Activated CD8-positive, alpha-beta memory T cell treated with anti-CD3 and anti-CD28 coated beads for 36 hours (primary cell): ENCODE measurements at regions not wholly inside any gene's neighbourhood (a gene's known extent, or its start where the extent isn't known, plus 50 kb on each side); places are given as distances from the start of the nearest gene placed in this dataset.
"Not testable (repeated sequence)": the region's sequence is repeated elsewhere in the genome, so short reads cannot be mapped to it uniquely, and the experiment has no call there.

Source experiments
- CTCF ChIA-PET: fragments of 350-600 bp; sonication (Branson Sonifier 250); formaldehyde crosslinking; loops from one replicate; lab custom pipeline; 2021; ENCODE audit warnings: antibody characterized with exemption; lab: Charles Lee
- POLR2A ChIA-PET: fragments of 350-600 bp; sonication (Branson Sonifier 250); formaldehyde crosslinking; loops from one replicate; lab custom pipeline; 2021; ENCODE audit warnings: antibody characterized with exemption; lab: Charles Lee

GRCh38 chrX:128846385-128846784, 676.9 kb downstream of the SMARCA1 start:
- CTCF ChIA-PET: no interaction called here
- POLR2A ChIA-PET: no interaction called here

DNA sequence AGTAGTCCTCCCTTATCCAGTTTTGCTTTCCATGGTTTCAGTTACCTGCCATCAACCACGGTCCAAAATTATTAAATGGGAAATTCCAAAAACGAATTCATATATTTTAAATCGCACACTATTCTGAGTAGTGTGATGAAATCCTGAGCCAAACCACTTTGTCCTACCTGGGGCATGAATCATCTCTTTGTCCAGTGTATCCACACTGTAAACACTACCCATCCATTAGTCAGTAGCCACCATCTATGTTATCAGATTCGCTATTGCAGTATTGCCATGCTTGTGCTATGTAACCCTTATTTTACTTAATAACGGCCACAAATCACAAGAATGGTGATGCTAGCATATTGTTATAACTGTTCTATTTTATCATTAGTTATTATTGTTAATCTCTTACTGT, 704.6 kb downstream of the SMARCA1 start:
- POLR2A ChIA-PET: no interaction called here
- CTCF ChIA-PET: no interaction called here

- CTCF ChIA-PET: no interaction called here
Measured at GRCh38 chrX:128816919-128817318, 706.4 kb downstream of the SMARCA1 start.

GRCh38 chrX:128807367-128807766, 715.9 kb downstream of the SMARCA1 start:
- ChIA-PET CTCF (no interaction called here), POLR2A (no interaction called here)

More at GRCh38 chrX:128816919-128817318, 706.4 kb downstream of the SMARCA1 start:
- POLR2A ChIA-PET: no interaction called here

GRCh38 chrX:128805236-128805635, 718.1 kb downstream of the SMARCA1 start:
- CTCF ChIA-PET: no interaction called here

GRCh38 chrX:128804828-128805227, 718.5 kb downstream of the SMARCA1 start:
- CTCF ChIA-PET: no interaction called here
- POLR2A ChIA-PET: no interaction called here

More at GRCh38 chrX:128805236-128805635, 718.1 kb downstream of the SMARCA1 start:
- POLR2A ChIA-PET: no interaction called here

- CTCF ChIA-PET: no interaction called here
Measured at GRCh38 chrX:128800138-128800537, 723.2 kb downstream of the SMARCA1 start.

DNA sequence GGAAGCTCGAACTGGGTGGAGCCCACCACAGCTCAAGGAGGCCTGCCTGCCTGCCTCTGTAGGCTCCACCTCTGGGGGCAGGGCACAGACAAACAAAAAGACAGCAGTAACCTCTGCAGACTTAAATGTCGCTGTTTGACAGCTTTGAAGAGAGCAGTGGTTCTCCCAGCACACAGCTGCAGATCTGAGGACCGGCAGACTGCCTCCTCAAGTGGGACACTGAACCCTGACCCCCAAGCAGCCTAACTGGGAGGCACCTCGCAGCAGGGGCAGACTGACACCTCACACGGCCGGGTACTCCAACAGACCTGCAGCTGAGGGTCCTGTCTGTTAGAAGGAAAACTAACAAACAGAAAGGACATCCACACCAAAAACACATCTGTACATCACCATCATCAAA, 730.9 kb upstream of the ACTRT1 start:
- CTCF ChIA-PET, POLR2A ChIA-PET: not testable (repeated sequence)

More at GRCh38 chrX:128800138-128800537, 723.2 kb downstream of the SMARCA1 start:
- POLR2A ChIA-PET: no interaction called here

DNA sequence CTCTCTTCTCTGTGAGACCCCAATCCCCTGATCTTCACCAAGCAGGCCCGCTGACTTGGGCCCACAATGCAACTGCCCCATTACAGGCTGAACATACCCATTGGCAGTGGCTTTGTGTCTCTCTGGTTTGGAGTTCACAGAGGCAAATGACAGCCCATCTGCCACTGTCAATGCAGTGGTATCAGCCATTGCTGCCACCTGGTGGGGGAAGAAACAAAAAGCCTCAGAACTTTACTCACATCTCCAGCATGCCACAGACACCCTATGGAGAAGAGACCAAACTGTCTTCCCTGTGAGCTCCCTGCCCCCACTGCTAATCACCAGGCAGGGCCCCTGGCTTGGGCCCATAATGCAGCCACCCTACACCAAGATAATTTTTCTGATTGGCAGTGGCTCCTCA, 729.3 kb upstream of the ACTRT1 start:
- ChIA-PET CTCF (no interaction called here), POLR2A (no interaction called here)

DNA sequence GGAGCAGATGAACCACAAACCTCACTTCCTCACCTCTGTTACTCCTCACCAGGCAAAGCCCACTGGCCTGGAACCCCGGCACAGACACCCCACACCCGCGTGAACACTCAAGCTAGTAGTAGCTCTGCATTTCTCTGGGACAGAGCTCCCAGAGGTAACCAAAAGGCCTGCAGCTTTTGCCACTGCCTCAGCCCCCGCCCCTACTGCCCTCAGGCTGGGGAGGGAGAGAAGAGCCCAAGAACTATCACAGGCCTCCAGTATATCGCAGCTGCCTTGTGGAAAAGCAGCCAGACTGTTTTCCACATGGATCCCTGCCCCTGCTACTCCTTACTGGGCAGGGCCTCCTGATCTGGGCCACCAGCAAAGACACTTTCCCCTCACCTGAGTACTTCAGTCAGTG, 728.7 kb upstream of the ACTRT1 start:
- POLR2A ChIA-PET: no interaction called here
- CTCF ChIA-PET: no interaction called here

DNA sequence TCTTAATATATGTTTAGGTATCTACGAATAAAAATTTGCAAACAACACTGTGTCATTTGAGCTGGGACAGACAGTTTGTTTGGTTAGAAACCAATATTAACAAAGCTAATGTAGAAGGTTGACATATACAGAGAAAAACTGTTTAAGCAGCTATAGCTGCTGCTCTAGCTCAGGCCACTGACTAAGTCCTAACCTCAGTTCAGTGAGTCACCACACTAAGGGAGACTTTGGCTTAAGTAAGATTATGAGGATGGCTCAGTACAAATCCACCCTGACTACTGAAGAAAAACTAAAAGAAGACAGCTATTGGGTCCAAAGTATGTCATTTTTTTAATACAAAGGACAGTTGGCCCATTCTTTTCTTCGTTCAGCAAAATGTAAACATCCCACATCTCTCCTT, 717.3 kb upstream of the ACTRT1 start:
- POLR2A ChIA-PET: no interaction called here
- CTCF ChIA-PET: no interaction called here

GRCh38 chrX:128759745-128760144, 707.5 kb upstream of the ACTRT1 start:
- POLR2A ChIA-PET: no interaction called here
- CTCF ChIA-PET: no interaction called here

GRCh38 chrX:128759177-128759576, 707.0 kb upstream of the ACTRT1 start:
- ChIA-PET CTCF (no interaction called here), POLR2A (no interaction called here)

GRCh38 chrX:128754130-128754529, 701.9 kb upstream of the ACTRT1 start:
- POLR2A ChIA-PET: no interaction called here
- CTCF ChIA-PET: no interaction called here

DNA sequence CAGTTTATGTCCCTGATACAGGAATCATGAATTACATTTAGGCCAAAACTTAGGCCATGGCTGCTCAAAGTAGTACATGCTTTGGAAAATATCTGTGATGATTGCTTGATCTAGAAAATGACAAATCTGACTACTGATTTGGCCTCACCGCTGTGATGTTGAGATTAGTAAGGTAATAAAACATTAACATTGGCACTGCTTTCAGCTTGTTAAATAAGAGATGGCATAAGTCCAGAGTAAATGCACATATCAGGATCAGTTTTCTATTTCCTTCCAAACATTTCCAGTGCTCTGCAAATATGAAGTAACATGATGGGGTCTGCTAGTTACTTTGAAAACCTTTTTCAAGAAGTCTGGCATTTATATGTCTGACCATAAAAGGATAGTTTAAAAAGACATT, 687.3 kb upstream of the ACTRT1 start:
- POLR2A ChIA-PET: no interaction called here

GRCh38 chrX:128728943-128729342, 676.7 kb upstream of the ACTRT1 start:
- ChIA-PET CTCF (no interaction called here), POLR2A (no interaction called here)

More for the DNA sequence above, 687.3 kb upstream of the ACTRT1 start:
- CTCF ChIA-PET: no interaction called here

- ChIA-PET CTCF (no interaction called here), POLR2A (no interaction called here)
Measured at GRCh38 chrX:128717635-128718578, 665.7 kb upstream of the ACTRT1 start.

GRCh38 chrX:128714425-128714824, 662.2 kb upstream of the ACTRT1 start:
- ChIA-PET CTCF (no interaction called here), POLR2A (no interaction called here)

DNA sequence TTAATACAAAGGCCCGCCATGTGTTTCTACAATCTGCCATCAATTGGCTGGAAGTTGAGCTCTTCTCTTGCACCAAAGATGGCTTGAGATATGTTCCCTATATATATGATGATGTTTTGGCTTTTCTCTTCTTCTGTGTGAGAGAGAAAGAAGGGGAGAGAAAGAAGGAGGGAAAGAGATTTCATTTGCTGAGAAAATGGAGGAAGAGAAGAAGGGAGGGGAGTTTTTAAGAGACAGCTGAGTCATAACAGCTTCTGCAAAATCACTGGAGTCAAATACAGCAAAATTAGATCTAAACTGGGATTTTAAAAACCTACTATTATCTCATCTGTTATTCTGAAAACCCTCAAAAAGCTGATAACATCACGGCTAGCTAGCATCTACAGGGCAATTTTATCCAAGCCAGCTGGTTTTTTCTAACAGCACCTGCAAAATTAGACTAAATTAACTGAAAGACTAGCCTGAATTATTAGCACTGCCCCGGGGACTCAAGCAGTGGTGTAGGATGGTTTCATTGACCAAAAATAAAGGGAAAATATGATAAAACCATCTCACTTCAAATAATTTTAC, 647.6 kb upstream of the ACTRT1 start:
- POLR2A ChIA-PET: no interaction called here
- CTCF ChIA-PET: no interaction called here

- POLR2A ChIA-PET: no interaction called here
- CTCF ChIA-PET: no interaction called here
Measured at GRCh38 chrX:128698573-128699181, 646.5 kb upstream of the ACTRT1 start.

- CTCF ChIA-PET: no interaction called here
- POLR2A ChIA-PET: no interaction called here
Measured at GRCh38 chrX:128691872-128692271, 639.7 kb upstream of the ACTRT1 start.
